ENCODE measurements at regions not wholly inside any gene's neighbourhood (a gene's known extent, or its start where the extent isn't known, plus 50 kb on each side); places are given as distances from the start of the nearest gene placed in this dataset.
A peak's percentile ranks its signal among the peaks of the same experiment; 100 is the strongest.
"Not testable (repeated sequence)": the region's sequence is repeated elsewhere in the genome, so short reads cannot be mapped to it uniquely, and the experiment has no call there.

GRCh38 chrX:109782994-109783700, 50.1 kb upstream of the ACSL4 start:
- no peak for DNase-seq

DNA sequence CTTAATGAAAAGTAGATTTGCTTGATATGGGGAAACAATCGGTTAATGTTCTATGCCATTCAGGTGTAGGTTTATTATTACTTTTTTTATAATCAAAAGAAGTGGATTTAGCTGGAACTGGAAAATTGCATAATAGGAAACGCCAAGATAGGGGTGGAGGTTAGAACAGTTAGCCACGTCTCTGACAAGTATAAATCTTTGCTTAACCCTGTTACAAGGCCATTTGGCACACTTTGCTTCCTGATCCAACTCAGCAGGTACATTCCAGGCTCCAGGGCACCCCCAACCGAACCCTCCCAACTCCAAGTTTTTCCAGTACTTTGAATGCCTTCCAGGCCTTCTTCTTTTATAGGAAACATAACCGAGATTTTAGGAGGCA, 50.6 kb upstream of the ACSL4 start:
- DNase-seq, result no peak

DNA sequence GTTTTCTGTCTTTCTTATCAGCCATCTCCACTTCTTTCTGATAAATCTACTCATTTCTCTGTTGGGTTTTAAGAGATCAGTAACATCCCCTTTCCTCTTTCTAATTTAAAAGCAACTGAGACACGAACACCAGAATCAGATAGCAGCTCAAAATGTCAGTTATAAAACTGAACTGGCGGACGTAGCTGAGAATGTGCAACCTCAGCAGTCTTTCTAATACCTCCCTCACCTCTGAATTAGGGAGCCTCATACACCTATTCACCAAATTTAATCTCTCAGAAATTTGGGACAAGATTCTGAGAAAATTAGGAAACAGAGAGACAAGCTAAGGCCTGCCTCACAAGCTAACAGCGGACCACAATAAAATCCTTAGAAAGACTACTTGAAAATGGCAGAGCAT, 52.0 kb upstream of the ACSL4 start:
- DNase-seq, result no peak

- DNase-seq, result not testable (repeated sequence)
These were observed 57.5 kb upstream of the ACSL4 start for GRCh38 chrX:109790511-109790910.

GRCh38 chrX:109793191-109793590, 60.1 kb upstream of the ACSL4 start:
- no peak for DNase-seq

- no peak for DNase-seq
These were observed 62.6 kb upstream of the ACSL4 start for GRCh38 chrX:109795682-109796081.

GRCh38 chrX:109797311-109797975, 64.4 kb upstream of the ACSL4 start:
- no peak for DNase-seq

GRCh38 chrX:109812236-109812635, 79.2 kb upstream of the ACSL4 start:
- no peak for DNase-seq

DNA sequence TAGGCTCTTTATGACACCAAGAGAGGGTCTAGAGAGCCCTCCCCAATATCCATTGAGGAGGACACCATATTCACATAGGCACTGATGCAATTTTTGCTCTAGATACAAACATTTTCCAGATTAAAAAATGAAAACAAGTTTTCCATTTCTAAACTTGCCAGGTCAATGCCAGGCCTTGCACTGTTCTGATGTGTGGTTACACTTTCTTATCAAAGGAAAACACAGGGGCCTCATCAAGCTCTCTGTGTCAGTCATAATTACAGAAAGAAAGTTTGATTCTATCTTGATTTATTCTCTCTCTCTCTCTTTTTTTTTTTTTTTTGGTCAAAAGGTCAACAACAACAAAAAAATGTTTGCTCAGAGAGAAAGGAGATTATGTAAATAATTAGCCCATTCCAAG, 80.2 kb upstream of the ACSL4 start:
- no peak for DNase-seq

DNA sequence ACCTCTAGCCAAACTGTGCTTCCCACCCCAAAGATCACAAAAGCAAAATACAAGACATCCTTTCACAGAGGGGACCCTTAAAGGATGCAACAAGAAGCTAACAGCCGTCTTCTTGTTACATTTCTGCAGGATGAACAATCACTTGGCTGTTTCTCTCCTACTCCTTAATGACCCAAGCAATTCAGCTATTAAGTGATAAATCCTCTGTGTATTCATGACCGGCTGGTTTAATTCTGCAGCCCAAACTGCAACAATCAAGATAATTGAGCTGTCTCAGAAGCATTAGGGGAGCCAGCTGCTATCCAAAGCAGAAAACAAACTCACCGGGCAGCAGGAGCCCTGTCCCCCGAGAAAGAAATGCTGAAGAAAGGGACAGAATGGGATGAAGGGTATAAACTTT, 85.9 kb upstream of the ACSL4 start:
- DNase-seq, result no peak

GRCh38 chrX:109822861-109823260, 89.8 kb upstream of the ACSL4 start:
- no peak for DNase-seq

GRCh38 chrX:109826954-109827708, 94.1 kb upstream of the ACSL4 start:
- DNase-seq, result no peak

DNA sequence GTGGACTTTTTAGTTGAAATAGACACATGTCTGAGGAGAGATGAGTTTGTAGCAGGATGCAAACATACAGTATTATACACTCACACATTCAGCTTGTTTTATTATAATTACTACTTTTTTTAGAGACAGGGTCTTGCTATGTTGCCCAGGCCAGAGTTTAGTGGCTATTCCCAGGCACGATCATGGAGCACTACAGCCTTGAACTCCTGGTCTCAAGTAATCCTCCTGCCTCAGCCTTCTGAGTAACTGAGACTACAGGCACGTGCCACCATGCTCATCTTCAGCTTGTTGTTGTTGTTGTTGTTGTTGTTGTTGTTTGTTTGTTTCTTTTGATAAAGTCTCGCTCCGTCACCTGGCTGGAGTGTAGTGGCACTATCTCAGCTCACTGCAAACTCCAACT, 94.7 kb upstream of the ACSL4 start:
- DNase-seq, result no peak

DNA sequence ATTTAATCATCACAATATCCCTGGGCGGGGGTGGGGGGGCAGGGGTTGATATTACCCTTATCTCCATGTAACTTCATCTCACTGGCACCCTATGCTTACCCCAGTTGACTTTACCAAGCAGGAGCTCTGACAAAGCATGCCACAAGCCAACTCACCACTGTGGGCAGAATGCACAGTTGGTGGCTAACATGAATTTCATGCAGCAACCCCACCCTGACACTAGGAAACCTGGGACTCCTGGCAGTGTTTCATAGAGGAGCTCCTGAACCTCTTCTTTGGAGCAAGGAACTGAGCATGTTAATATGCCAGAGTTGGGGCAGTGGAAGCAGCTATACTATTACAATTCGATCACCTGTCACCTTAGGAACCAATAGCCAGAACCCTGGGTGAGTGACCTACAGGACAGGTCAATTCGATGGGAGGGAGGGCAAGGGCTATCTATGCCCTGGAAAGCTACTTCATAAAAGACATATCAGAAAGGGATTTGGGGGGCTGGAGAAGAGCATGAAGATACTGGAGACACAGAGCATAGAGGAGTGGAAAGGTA, 97.2 kb upstream of the ACSL4 start:
- DNase-seq, result no peak

DNA sequence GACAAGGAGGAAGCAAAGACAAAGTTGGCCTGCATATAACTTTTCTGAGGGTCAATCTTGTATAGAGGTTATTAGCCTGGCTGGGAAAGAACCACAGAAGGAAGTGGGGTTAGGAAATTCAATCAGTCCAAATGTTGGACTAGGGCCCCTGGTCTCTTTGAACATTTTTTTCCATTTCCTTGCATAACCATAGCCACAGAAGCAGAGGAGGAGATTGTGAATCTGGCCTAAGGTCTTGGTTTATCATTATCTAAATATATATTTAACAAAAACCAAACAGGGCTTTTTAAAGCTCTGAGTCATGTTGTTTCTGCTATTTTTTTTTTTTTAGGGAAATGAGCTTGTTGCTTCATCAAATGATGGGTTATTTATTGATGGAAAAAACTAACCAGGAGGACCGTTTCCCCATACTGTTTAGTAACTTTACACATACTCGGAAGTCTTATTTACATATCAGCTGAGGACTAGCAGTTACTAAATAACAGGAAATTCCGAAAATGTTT, 97.7 kb upstream of the ACSL4 start:
- DNase-seq, result no peak

DNA sequence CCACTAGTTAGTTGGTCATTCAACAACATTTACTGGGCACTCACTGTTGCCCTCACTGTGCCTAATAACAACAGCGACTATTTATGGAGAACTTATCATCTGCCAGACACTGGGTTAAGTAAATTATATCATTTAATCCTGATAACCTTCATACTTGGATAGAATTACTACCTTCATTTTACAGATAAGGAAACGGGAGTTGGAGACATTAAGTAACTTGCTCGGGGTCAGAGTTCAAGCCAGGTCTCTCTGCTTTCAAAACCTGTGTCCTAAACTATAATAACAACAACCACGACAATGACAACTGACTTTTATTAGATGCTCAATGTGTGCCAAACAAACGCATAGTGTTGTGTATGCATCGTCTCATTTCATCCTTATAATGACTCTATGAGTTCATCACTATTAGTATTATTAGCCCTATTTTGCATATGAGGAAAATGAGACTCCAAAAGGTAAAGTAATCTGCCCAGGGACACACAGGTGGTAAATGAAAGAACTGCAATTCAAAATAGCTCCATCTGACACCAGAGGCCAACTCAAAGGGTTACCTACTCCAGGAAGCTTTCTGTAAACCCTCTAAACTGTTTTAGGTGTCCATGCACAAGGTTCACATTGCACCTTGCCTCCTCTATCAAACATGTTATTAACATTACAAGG, 98.4 kb upstream of the ACSL4 start:
- no peak for DNase-seq

DNA sequence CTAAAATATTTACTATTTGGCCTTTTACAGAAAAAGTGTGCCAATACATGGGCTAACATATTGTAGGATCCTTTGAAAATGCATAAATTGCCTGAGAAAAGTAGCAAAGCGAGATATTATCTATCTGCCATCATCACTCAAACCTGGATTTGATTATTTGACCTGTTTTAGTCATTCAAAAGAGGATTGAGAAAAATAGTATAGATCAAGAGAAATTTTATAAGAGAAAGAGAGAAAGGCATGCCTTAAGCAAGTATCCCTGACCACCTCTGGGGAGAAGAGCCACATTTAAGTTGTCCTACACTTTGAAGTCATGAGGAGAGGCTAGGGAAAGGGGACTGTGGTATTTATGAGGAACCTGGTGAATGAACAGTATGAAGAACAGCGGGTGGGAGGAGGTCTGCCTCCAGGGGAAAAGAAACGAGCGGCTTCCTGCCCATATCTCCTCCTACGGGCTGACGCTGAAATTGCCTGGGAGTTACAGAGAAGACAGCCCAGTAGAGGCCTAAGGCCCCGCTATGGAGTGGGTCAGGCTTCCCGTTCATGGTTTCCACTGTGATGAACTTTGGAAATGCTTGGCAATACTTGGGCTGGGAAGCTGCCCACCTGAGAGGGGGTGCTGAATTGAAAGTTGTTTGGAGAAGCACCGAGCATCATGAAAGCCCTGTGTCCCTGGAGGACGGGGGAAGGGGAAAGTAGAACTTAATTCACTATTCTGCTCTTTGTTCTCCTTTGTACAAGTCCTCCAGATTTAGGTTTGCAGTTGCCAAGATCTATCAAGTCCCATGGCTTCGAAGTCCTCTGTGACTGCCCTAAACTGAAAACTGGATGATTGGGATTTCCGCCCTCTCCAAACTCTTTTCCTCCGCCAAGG, 106.9 kb upstream of the ACSL4 start:
- peak; percentile 52 for DNase-seq

- peak; percentile 75 for DNase-seq
These were observed 107.5 kb upstream of the ACSL4 start for GRCh38 chrX:109840585-109840984.

- DNase-seq, result no peak
These were observed 108.2 kb upstream of the ACSL4 start for GRCh38 chrX:109841257-109841656.

GRCh38 chrX:109841869-109842579, 109.0 kb upstream of the ACSL4 start:
- no peak for DNase-seq

- DNase-seq, result no peak
These were observed 109.6 kb upstream of the ACSL4 start for GRCh38 chrX:109842611-109843010.

All from GDM1 (cell line).